HepG2 (cell line): ENCODE measurements at regions not wholly inside any gene's neighbourhood (a gene's known extent, or its start where the extent isn't known, plus 50 kb on each side); places are given as distances from the start of the nearest gene placed in this dataset.

Source experiments
- DNMT3B ChIP-seq: conservative IDR thresholded peaks from 2 replicates; pipeline ENCODE4 v1.6.1; 2016; ENCODE audit warnings: missing biosample characterization, control low read depth
- EP300 ChIP-seq, 3 experiments: sonication (generic) in 1 of 3; formaldehyde crosslinking in 1 of 3; IDR thresholded peaks; 2 replicates each; pipeline versions ENCODE4 v1.5.1 to v1.6.1; 2011 to 2020; ENCODE audit warnings: low read depth in 2 of 3, low read length in 2 of 3, borderline replicate concordance in 1 of 3, improper control_type of control experiment in 1 of 3, mild to moderate bottlenecking in 1 of 3, missing genetic modification reagents in 1 of 3, moderate library complexity in 1 of 3
- KDM6A ChIP-seq: IDR thresholded peaks from 2 replicates; pipeline ENCODE4 v1.6.1; 2016; ENCODE audit warnings: low read depth
- PAF1 ChIP-seq: IDR thresholded peaks from 2 replicates; pipeline ENCODE4 v1.6.1; 2016; ENCODE audit warnings: missing genetic modification reagents, missing compliant biosample characterization
- TARDBP ChIP-seq: sonication (generic); formaldehyde crosslinking; IDR thresholded peaks from 2 replicates; pipeline ENCODE4 v1.8.0; 2022; ENCODE audit warnings: mild to moderate bottlenecking, missing genetic modification reagents
- TBX3 ChIP-seq: fragments of 450-650 bp; IDR thresholded peaks from 2 replicates; pipeline ENCODE4 v1.6.1; 2017; ENCODE audit warnings: antibody characterized with exemption, mild to moderate bottlenecking, inconsistent platforms, borderline replicate concordance
- TOE1 ChIP-seq: sonication (generic); formaldehyde crosslinking; IDR thresholded peaks from 2 replicates; pipeline ENCODE4 v1.4.0; 2020; ENCODE audit warnings: mild to moderate bottlenecking, missing genetic modification reagents
- ZBTB7A ChIP-seq: sonication (generic); formaldehyde crosslinking; IDR thresholded peaks from 2 replicates; pipeline ENCODE4 v1.8.0; 2022; ENCODE audit warnings: mild to moderate bottlenecking, missing genetic modification reagents
- ZFY ChIP-seq: sonication (generic); formaldehyde crosslinking; IDR thresholded peaks from 2 replicates; pipeline ENCODE4 v1.4.0; 2020; ENCODE audit warnings: missing genetic modification reagents
- ZNF224 ChIP-seq: sonication (generic); formaldehyde crosslinking; IDR thresholded peaks from 2 replicates; pipeline ENCODE4 v1.5.0; 2020; ENCODE audit warnings: mild to moderate bottlenecking, missing genetic modification reagents
- ZNF558 ChIP-seq: sonication (generic); formaldehyde crosslinking; IDR thresholded peaks from 2 replicates; pipeline ENCODE4 v1.9.0; 2022; ENCODE audit warnings: mild to moderate bottlenecking, missing genetic modification reagents, borderline replicate concordance
- ZNF660 ChIP-seq: sonication (generic); formaldehyde crosslinking; IDR thresholded peaks from 2 replicates; pipeline ENCODE4 v1.5.1; 2020; ENCODE audit warnings: mild to moderate bottlenecking, low read depth, missing genetic modification reagents, borderline replicate concordance
- TF ChIP-seq, protein P1 (sequence below): sonication (generic); formaldehyde crosslinking; IDR thresholded peaks from 2 replicates; pipeline ENCODE4 v1.4.0; 2020; ENCODE audit warnings: missing genetic modification reagents
- TF ChIP-seq, protein P2 (sequence below): sonication (generic); formaldehyde crosslinking; IDR thresholded peaks from 2 replicates; pipeline ENCODE4 v1.8.0; 2022; ENCODE audit warnings: missing genetic modification reagents, mild to moderate bottlenecking, moderate library complexity, borderline replicate concordance
- TF ChIP-seq, protein P3 (sequence below): IDR thresholded peaks from 2 replicates; pipeline ENCODE4 v1.6.1; 2016; ENCODE audit warnings: missing compliant biosample characterization, missing genetic modification reagents, borderline replicate concordance
- TF ChIP-seq, protein P4 (sequence below): conservative IDR thresholded peaks from 2 replicates; pipeline ENCODE4 v1.6.1; 2018; ENCODE audit warnings: missing genetic modification reagents
- TF ChIP-seq, protein P5 (sequence below): sonication (generic); formaldehyde crosslinking; IDR thresholded peaks from 2 replicates; pipeline ENCODE4 v1.9.0; 2021; ENCODE audit warnings: missing genetic modification reagents, borderline replicate concordance
- TF ChIP-seq, protein P6 (sequence below): sonication (generic); formaldehyde crosslinking; IDR thresholded peaks from 2 replicates; pipeline ENCODE4 v1.5.0; 2020; ENCODE audit warnings: missing genetic modification reagents

DNA sequence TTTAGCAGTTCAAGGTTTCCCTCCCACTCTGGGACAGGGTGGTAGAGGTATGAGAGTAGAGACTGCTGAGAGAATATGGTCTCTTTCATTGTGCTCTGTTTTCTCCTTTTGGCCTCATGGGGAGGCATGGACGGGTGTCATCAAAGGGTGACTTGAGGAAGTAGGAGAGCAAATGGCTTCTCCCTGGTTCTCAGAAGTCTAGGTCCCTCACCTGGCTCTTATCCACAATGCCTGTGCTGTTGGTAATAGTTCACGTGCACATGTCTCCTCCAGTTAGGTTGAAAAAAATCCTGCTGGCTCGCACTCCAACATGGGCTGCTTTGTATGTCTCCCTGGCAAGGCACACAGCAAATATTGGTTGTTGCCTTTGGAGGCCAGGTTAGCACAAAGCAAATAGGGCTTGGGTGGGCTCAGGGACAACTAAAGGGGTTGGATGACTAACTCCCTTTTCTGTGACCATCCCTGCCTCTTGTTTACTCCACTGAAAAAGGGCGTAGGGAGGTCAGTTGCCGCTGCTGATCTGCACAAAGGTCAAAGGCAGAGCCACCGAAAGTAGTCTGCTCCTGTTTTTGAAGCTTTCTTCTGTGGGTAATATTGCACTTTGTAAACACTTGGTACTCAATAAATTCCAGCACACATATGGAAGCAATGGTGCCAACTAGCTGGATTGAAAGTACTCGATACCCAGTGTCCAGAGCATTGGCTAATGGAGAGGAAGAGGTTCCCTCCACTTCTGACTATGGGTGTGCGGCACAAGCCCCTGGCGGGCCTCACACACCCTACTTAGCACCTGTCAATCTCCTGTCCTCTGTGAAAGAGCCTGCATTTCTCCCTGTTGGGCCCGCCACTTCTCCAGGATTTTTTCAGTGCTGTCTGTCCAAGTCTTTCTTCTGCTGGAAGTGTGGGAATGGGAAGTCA is 121.8 kb downstream of the SLC38A6 start (continued):
- TF ChIP-seq ZNF558 (CRISPR knock-in tag), result no peak
- TF ChIP-seq KDM6A (CRISPR knock-in tag), result peak; percentile 97
- TF ChIP-seq PAF1 (CRISPR knock-in tag), result no peak
- TF ChIP-seq TBX3, result peak; percentile 95
- TF ChIP-seq TARDBP (CRISPR knock-in tag), result peak; percentile 93
- peak; percentile 84; the same call in 1 of the 2 replicates for TF ChIP-seq ZBTB7A (CRISPR knock-in tag)
- TF ChIP-seq, protein P1, sequence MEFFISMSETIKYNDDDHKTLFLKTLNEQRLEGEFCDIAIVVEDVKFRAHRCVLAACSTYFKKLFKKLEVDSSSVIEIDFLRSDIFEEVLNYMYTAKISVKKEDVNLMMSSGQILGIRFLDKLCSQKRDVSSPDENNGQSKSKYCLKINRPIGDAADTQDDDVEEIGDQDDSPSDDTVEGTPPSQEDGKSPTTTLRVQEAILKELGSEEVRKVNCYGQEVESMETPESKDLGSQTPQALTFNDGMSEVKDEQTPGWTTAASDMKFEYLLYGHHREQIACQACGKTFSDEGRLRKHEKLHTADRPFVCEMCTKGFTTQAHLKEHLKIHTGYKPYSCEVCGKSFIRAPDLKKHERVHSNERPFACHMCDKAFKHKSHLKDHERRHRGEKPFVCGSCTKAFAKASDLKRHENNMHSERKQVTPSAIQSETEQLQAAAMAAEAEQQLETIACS (CRISPR knock-in tag), result no peak
- TF ChIP-seq ZNF660 (CRISPR knock-in tag), result no peak
- TF ChIP-seq TOE1 (CRISPR knock-in tag), result no peak
- TF ChIP-seq, protein P2, sequence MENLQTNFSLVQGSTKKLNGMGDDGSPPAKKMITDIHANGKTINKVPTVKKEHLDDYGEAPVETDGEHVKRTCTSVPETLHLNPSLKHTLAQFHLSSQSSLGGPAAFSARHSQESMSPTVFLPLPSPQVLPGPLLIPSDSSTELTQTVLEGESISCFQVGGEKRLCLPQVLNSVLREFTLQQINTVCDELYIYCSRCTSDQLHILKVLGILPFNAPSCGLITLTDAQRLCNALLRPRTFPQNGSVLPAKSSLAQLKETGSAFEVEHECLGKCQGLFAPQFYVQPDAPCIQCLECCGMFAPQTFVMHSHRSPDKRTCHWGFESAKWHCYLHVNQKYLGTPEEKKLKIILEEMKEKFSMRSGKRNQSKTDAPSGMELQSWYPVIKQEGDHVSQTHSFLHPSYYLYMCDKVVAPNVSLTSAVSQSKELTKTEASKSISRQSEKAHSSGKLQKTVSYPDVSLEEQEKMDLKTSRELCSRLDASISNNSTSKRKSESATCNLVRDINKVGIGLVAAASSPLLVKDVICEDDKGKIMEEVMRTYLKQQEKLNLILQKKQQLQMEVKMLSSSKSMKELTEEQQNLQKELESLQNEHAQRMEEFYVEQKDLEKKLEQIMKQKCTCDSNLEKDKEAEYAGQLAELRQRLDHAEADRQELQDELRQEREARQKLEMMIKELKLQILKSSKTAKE (CRISPR knock-in tag), result peak; percentile 94
- peak; percentile 91; the same call in 1 of the 2 replicates for TF ChIP-seq DNMT3B (CRISPR knock-in tag)
- TF ChIP-seq ZNF224, result no peak
- TF ChIP-seq ZFY, result peak; percentile 65; the same call in 1 of the 2 replicates
- TF ChIP-seq, protein P3, sequence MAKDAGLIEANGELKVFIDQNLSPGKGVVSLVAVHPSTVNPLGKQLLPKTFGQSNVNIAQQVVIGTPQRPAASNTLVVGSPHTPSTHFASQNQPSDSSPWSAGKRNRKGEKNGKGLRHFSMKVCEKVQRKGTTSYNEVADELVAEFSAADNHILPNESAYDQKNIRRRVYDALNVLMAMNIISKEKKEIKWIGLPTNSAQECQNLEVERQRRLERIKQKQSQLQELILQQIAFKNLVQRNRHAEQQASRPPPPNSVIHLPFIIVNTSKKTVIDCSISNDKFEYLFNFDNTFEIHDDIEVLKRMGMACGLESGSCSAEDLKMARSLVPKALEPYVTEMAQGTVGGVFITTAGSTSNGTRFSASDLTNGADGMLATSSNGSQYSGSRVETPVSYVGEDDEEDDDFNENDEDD (CRISPR knock-in tag), result no peak
- TF ChIP-seq, protein P4, sequence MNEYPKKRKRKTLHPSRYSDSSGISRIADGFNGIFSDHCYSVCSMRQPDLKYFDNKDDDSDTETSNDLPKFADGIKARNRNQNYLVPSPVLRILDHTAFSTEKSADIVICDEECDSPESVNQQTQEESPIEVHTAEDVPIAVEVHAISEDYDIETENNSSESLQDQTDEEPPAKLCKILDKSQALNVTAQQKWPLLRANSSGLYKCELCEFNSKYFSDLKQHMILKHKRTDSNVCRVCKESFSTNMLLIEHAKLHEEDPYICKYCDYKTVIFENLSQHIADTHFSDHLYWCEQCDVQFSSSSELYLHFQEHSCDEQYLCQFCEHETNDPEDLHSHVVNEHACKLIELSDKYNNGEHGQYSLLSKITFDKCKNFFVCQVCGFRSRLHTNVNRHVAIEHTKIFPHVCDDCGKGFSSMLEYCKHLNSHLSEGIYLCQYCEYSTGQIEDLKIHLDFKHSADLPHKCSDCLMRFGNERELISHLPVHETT (CRISPR knock-in tag), result 0 out of 2 replicates have a peak, but pooled peaks have one; percentile 66
- peak; percentile 81 to 97; a peak in 3 of 4 replicates for TF ChIP-seq EP300 (IDR thresholded peaks at IDR 0.05; ENCODE audit: low read depth in 2 of 2, low read length in 2 of 2)
- TF ChIP-seq EP300 (CRISPR knock-in tag; IDR thresholded peaks at IDR 0.05; ENCODE audit: borderline replicate concordance), result peak; percentile 97
- TF ChIP-seq, protein P5, sequence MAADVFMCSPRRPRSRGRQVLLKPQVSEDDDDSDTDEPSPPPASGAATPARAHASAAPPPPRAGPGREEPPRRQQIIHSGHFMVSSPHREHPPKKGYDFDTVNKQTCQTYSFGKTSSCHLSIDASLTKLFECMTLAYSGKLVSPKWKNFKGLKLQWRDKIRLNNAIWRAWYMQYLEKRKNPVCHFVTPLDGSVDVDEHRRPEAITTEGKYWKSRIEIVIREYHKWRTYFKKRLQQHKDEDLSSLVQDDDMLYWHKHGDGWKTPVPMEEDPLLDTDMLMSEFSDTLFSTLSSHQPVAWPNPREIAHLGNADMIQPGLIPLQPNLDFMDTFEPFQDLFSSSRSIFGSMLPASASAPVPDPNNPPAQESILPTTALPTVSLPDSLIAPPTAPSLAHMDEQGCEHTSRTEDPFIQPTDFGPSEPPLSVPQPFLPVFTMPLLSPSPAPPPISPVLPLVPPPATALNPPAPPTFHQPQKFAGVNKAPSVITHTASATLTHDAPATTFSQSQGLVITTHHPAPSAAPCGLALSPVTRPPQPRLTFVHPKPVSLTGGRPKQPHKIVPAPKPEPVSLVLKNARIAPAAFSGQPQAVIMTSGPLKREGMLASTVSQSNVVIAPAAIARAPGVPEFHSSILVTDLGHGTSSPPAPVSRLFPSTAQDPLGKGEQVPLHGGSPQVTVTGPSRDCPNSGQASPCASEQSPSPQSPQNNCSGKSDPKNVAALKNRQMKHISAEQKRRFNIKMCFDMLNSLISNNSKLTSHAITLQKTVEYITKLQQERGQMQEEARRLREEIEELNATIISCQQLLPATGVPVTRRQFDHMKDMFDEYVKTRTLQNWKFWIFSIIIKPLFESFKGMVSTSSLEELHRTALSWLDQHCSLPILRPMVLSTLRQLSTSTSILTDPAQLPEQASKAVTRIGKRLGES (CRISPR knock-in tag), result no peak; the same call in 1 of the 2 replicates
- TF ChIP-seq, protein P6, sequence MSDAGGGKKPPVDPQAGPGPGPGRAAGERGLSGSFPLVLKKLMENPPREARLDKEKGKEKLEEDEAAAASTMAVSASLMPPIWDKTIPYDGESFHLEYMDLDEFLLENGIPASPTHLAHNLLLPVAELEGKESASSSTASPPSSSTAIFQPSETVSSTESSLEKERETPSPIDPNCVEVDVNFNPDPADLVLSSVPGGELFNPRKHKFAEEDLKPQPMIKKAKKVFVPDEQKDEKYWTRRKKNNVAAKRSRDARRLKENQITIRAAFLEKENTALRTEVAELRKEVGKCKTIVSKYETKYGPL (CRISPR knock-in tag), result no peak
